ENCODE measurements at regions not wholly inside any gene's neighbourhood (a gene's known extent, or its start where the extent isn't known, plus 50 kb on each side); places are given as distances from the start of the nearest gene placed in this dataset.

DNA sequence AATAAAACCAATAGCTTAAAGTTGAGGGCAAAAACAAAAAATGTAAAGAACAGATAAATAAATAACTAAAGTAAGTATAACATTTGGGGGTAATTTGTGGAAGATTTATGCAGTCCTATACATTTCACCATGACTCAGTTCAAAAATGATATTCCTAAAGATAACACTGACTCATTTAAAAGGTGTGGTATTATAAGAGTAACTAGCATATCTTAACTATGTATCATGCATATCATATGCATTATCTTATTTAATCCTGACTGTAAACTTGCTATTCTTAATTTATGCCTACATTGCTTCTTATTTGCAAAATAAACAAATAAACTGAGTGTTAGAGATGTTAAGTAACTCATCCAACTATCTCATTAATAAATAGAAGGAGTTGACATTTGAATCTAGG lies 726.5 kb upstream of the PKDCC start:
- Histone ChIP-seq H3K27me3 (ENCODE audit: control insufficient read depth, insufficient read depth, low read length) (no peaks in the 10 kb centered on the region), H2AFZ (ENCODE audit: low read length) (no peak overlapping the region), H3K4me3 (replicated peaks in 1 of 4; ENCODE audit: control extremely low read depth in 1 of 4, insufficient read depth in 1 of 4, low read depth in 3 of 4, low read length in 4 of 4) (no peak overlapping the region), H3K9ac (ENCODE audit: insufficient read depth, low read length) (no peak overlapping the region), H3K27ac (ENCODE audit: insufficient read depth, low read length) (no peak overlapping the region), H3K4me2 (ENCODE audit: extremely low read depth, insufficient read depth, low read length) (no peak overlapping the region), H3K4me1 (ENCODE audit: control insufficient read depth, extremely low read depth, insufficient read depth, low read length) (no peaks in the 10 kb centered on the region), H3K36me3 (ENCODE audit: control insufficient read depth, insufficient read depth, low read length) (no peaks in the 10 kb centered on the region), H3K79me2 (ENCODE audit: control insufficient read depth, insufficient read depth, low read length) (no peaks in the 10 kb centered on the region), H4K20me1 (ENCODE audit: control insufficient read depth, extremely low read depth, insufficient read depth, low read length) (no peaks in the 10 kb centered on the region), H3K9me3 (ENCODE audit: control insufficient read depth, insufficient read depth, low read depth, low read length) (no peaks in the 10 kb centered on the region)
- no peak for TF ChIP-seq EZH2 (IDR thresholded peaks at IDR 0.05; ENCODE audit: low read length, missing control alignments)
- TF ChIP-seq, protein P1, sequence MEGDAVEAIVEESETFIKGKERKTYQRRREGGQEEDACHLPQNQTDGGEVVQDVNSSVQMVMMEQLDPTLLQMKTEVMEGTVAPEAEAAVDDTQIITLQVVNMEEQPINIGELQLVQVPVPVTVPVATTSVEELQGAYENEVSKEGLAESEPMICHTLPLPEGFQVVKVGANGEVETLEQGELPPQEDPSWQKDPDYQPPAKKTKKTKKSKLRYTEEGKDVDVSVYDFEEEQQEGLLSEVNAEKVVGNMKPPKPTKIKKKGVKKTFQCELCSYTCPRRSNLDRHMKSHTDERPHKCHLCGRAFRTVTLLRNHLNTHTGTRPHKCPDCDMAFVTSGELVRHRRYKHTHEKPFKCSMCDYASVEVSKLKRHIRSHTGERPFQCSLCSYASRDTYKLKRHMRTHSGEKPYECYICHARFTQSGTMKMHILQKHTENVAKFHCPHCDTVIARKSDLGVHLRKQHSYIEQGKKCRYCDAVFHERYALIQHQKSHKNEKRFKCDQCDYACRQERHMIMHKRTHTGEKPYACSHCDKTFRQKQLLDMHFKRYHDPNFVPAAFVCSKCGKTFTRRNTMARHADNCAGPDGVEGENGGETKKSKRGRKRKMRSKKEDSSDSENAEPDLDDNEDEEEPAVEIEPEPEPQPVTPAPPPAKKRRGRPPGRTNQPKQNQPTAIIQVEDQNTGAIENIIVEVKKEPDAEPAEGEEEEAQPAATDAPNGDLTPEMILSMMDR (conservative IDR thresholded peaks at IDR 0.05 in 1 of 2, IDR thresholded peaks at IDR 0.05 in 1 of 2; ENCODE audit: low read depth in 1 of 2, low read length in 2 of 2): no peak
- DNase-seq (ENCODE audit: low read depth in 2 of 2): no peak

DNA sequence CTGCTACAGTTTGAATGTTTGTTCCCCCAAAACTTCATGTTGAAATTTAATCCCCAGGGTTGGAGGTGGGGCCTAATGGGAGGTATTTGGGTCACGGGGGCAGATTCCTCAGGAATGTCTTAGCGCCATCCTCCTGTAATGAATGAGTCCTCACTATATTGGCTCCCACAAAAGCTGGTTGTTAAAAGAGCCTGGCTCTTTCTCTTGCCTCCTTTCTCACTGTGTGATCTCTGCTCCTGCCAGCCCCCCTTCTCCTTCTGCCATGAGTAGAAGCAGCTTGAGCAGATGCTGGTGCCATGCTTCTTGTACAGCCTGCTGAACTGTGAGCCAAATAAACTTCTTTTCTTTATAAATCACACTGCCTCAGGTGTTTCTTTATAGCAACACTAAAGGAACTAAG lies 721.0 kb upstream of the PKDCC start:
- H3K79me2 ChIP-seq (ENCODE audit: control insufficient read depth, insufficient read depth, low read length): no peaks in the 10 kb centered on the region
- H3K4me3 ChIP-seq (replicated peaks in 1 of 4; ENCODE audit: control extremely low read depth in 1 of 4, insufficient read depth in 1 of 4, low read depth in 3 of 4, low read length in 4 of 4): no peak overlapping the region
- H3K36me3 ChIP-seq (ENCODE audit: control insufficient read depth, insufficient read depth, low read length): no peaks in the 10 kb centered on the region
- no peak for DNase-seq (ENCODE audit: low read depth in 2 of 2)
- H3K27ac ChIP-seq (ENCODE audit: insufficient read depth, low read length): no peak overlapping the region
- H4K20me1 ChIP-seq (ENCODE audit: control insufficient read depth, extremely low read depth, insufficient read depth, low read length): no peaks in the 10 kb centered on the region
- H3K9me3 ChIP-seq (ENCODE audit: control insufficient read depth, insufficient read depth, low read depth, low read length): no peaks in the 10 kb centered on the region
- TF ChIP-seq EZH2 (IDR thresholded peaks at IDR 0.05; ENCODE audit: low read length, missing control alignments): no peak
- TF ChIP-seq, protein P1 (conservative IDR thresholded peaks at IDR 0.05 in 1 of 2, IDR thresholded peaks at IDR 0.05 in 1 of 2; ENCODE audit: low read depth in 1 of 2, low read length in 2 of 2): no peak
- no peaks in the 10 kb centered on the region for H3K4me1 ChIP-seq (ENCODE audit: control insufficient read depth, extremely low read depth, insufficient read depth, low read length)
- no peak overlapping the region for H3K9ac ChIP-seq (ENCODE audit: insufficient read depth, low read length)
- no peaks in the 10 kb centered on the region for H3K27me3 ChIP-seq (ENCODE audit: control insufficient read depth, insufficient read depth, low read length)
- no peak overlapping the region for H3K4me2 ChIP-seq (ENCODE audit: extremely low read depth, insufficient read depth, low read length)
- no peak overlapping the region for H2AFZ ChIP-seq (ENCODE audit: low read length)

DNA sequence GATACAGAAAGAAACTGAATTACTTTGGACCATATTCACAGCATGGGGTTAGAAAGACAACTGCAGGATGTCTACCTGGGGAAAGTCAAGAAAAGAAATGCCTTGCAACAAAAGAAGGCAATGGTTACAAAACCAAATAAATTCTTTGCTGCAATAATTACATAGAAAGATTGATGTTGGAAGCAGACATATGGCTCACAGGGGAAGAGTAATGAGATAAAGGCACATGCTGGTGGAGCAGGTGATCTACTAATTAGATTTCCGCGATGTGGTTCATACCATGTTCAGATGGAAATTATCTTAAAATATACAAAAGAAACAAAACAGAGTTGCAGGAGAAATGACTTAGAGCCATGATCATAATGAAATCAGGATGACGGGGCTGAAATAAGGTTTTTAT lies 718.8 kb upstream of the PKDCC start:
- TF ChIP-seq, protein P1 (conservative IDR thresholded peaks at IDR 0.05 in 1 of 2, IDR thresholded peaks at IDR 0.05 in 1 of 2; ENCODE audit: low read depth in 1 of 2, low read length in 2 of 2): no peak
- no peak for TF ChIP-seq EZH2 (IDR thresholded peaks at IDR 0.05; ENCODE audit: low read length, missing control alignments)
- Histone ChIP-seq H2AFZ (ENCODE audit: low read length) (no peak overlapping the region), H3K9ac (ENCODE audit: insufficient read depth, low read length) (no peak overlapping the region), H3K27ac (ENCODE audit: insufficient read depth, low read length) (no peak overlapping the region), H3K9me3 (ENCODE audit: control insufficient read depth, insufficient read depth, low read depth, low read length) (no peaks in the 10 kb centered on the region), H3K79me2 (ENCODE audit: control insufficient read depth, insufficient read depth, low read length) (no peaks in the 10 kb centered on the region), H3K27me3 (ENCODE audit: control insufficient read depth, insufficient read depth, low read length) (no peaks in the 10 kb centered on the region), H3K4me2 (ENCODE audit: extremely low read depth, insufficient read depth, low read length) (no peak overlapping the region), H3K4me3 (replicated peaks in 1 of 4; ENCODE audit: control extremely low read depth in 1 of 4, insufficient read depth in 1 of 4, low read depth in 3 of 4, low read length in 4 of 4) (no peak overlapping the region), H3K4me1 (ENCODE audit: control insufficient read depth, extremely low read depth, insufficient read depth, low read length) (no peaks in the 10 kb centered on the region), H4K20me1 (ENCODE audit: control insufficient read depth, extremely low read depth, insufficient read depth, low read length) (no peaks in the 10 kb centered on the region), H3K36me3 (ENCODE audit: control insufficient read depth, insufficient read depth, low read length) (no peaks in the 10 kb centered on the region)
- DNase-seq (ENCODE audit: low read depth in 2 of 2): no peak

Measured in fibroblast of lung (primary cell).